ENCODE measurements at regions not wholly inside any gene's neighbourhood (a gene's known extent, or its start where the extent isn't known, plus 50 kb on each side); places are given as distances from the start of the nearest gene placed in this dataset.
"Not testable (repeated sequence)": the region's sequence is repeated elsewhere in the genome, so short reads cannot be mapped to it uniquely, and the experiment has no call there.

- ATAC-seq = no peak
- H3K27me3 ChIP-seq = no peaks in the 10 kb centered on the region
- no peak for TF ChIP-seq CTCF (IDR thresholded peaks at IDR 0.05)
- H3K9me3 ChIP-seq = peaks cover 0 to 3% (median 0%) of the 10 kb centered on the region in 11 donors
- H3K4me1 ChIP-seq = no peaks in the 10 kb centered on the region
- H3K27ac ChIP-seq = no peak overlapping the region
- no peak overlapping the region for H3K4me3 ChIP-seq
- no peaks in the 10 kb centered on the region for H3K36me3 ChIP-seq
- intact Hi-C loops (cut with DNase I) = no loop called here
- DNase-seq = no peak
These were observed 228.1 kb upstream of the TFPI start for GRCh38 chr2:187782301-187782700.

- Histone ChIP-seq H3K4me3 (no peak overlapping the region), H3K4me1 (no peaks in the 10 kb centered on the region), H3K27ac (no peak overlapping the region), H3K27me3 (no peaks in the 10 kb centered on the region), H3K36me3 (no peaks in the 10 kb centered on the region), H3K9me3 (peaks cover 0 to 8% (median 0%) of the 10 kb centered on the region in 11 donors)
- TF ChIP-seq CTCF (IDR thresholded peaks at IDR 0.05) = no peak
- 88 to 92% methylated on average over 1 of the region's 1 CpG for WGBS, 2 donors
- intact Hi-C loops (cut with DNase I) = no loop called here
- DNase-seq = no peak
- no peak for ATAC-seq
These were observed 229.2 kb upstream of the TFPI start for GRCh38 chr2:187783446-187783845.

GRCh38 chr2:187784138-187784537 is 229.9 kb upstream of the TFPI start:
- H3K27ac ChIP-seq; H3K4me1 ChIP-seq; H3K4me3 ChIP-seq; H3K36me3 ChIP-seq; DNase-seq; intact Hi-C loops (cut with DNase I); H3K27me3 ChIP-seq; ATAC-seq; H3K9me3 ChIP-seq: not testable (repeated sequence)
- 56 to 59% methylated on average over 3 of the region's 3 CpGs for WGBS, 2 donors

GRCh38 chr2:187799601-187800000 is 245.4 kb upstream of the TFPI start:
- DNase-seq (no peak), ATAC-seq (no peak)
- peaks cover 0 to 58% (median 15%) of the 10 kb centered on the region in 11 donors for H3K9me3 ChIP-seq
- WGBS, 2 donors = 82 to 88% methylated on average over 5 of the region's 5 CpGs
- no peak for TF ChIP-seq CTCF (IDR thresholded peaks at IDR 0.05)
- H3K27me3 ChIP-seq = no peaks in the 10 kb centered on the region
- H3K4me3 ChIP-seq = no peak overlapping the region
- no peak overlapping the region for H3K27ac ChIP-seq
- H3K36me3 ChIP-seq = no peaks in the 10 kb centered on the region
- H3K4me1 ChIP-seq = no peaks in the 10 kb centered on the region
- intact Hi-C loops (cut with DNase I) = no loop called here

GRCh38 chr2:187803816-187804215 is 249.6 kb upstream of the TFPI start:
- H3K9me3 ChIP-seq = peaks cover 0 to 26% (median 4%) of the 10 kb centered on the region in 11 donors
- no peaks in the 10 kb centered on the region for H3K27me3 ChIP-seq
- no peak for DNase-seq
- intact Hi-C loops (cut with DNase I) = no loop called here
- no peaks in the 10 kb centered on the region for H3K36me3 ChIP-seq
- ATAC-seq = no peak
- no peak overlapping the region for H3K4me3 ChIP-seq
- 70 to 72% methylated on average over 4 of the region's 4 CpGs for WGBS, 2 donors
- no peak overlapping the region for H3K27ac ChIP-seq
- no peak for TF ChIP-seq CTCF (IDR thresholded peaks at IDR 0.05)
- H3K4me1 ChIP-seq = no peaks in the 10 kb centered on the region

All from heart right ventricle (tissue), 16 donors.